HG03378 (cell line): ENCODE measurements at regions not wholly inside any gene's neighbourhood (a gene's known extent, or its start where the extent isn't known, plus 50 kb on each side); places are given as distances from the start of the nearest gene placed in this dataset.

Experiments
- ATAC-seq: cut with Tn5 transposase; IDR thresholded peaks from one replicate; pipeline ENCODE4 v1.9.1; 2021; ENCODE audit warnings: mild to moderate bottlenecking, moderate library complexity; ENCODE audit not compliant: unreplicated experiment

DNA sequence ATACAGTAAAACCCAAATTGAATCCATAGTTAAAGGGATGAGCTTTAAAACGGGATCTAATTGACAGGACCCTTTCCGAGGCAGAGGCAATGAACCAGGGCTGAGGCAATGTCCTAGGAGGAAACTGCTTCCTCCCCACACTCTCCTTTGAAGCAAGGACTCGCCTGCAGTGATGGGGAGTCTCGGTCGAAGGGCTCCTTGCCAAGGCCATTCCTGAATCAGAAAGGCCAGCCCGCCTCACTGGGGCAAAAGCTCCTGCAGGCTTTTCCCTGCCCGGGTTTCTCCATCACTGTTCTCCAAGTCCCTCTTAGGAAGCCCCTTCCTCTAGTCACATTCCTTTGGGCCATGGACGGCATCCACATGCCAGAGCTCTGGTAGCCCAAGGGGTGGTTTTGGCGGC lies 132.0 kb downstream of the RBFOX3 start:
- no peak for ATAC-seq

GRCh38 chr17:79478051-79478461 lies 132.8 kb downstream of the RBFOX3 start:
- no peak for ATAC-seq

DNA sequence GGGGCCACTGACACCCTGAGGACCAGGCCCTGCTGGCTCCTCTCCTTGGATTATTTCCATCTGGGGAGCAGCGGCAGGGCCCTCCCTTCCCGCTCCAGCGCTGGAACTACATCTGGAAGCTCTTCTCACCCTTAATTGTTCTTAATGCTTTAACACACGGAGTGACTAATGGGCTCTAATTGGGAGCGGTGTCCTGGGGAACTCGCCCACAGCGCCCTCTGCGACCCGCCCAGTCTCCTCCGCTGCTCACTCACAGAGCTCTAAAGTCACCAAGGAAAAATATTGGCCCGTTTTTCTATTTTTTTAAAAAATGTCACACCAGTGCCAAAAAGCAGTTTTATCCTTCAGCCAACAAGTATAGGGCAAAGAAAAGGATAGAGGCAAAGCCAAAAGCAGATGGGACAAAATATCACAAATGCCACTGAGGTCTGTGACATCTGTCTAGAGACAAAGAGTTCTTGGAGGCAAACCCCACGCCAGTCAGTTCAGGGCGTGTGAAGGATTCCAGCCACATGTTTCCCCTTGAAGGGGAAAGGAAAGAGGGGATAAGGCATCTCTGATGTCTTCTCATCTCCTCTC lies 134.7 kb downstream of the RBFOX3 start:
- no peak for ATAC-seq

- no peak for ATAC-seq
These were observed 136.9 kb downstream of the RBFOX3 start for GRCh38 chr17:79473876-79474440.

- no peak for ATAC-seq
These were observed 137.6 kb downstream of the RBFOX3 start for GRCh38 chr17:79473111-79473875.

DNA sequence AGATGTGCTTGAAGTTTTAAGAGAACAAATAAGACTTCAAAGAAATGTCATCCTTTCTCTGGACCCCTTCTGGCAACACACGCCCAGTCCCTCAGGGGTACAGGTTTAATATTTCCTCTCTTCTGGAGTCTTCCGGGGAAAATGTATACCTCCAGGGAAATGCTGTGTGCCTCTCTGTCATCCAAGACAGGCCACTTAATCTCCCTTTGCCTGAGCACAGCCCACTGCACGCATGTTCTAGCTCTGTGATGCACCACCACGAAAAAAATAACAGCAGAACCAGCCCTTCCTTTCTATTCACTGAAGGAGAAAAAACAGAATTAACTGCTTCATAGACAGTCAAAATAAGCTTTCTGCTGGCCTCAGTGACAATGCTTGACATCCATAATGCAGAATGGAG lies 140.1 kb downstream of the RBFOX3 start:
- ATAC-seq, result no peak

DNA sequence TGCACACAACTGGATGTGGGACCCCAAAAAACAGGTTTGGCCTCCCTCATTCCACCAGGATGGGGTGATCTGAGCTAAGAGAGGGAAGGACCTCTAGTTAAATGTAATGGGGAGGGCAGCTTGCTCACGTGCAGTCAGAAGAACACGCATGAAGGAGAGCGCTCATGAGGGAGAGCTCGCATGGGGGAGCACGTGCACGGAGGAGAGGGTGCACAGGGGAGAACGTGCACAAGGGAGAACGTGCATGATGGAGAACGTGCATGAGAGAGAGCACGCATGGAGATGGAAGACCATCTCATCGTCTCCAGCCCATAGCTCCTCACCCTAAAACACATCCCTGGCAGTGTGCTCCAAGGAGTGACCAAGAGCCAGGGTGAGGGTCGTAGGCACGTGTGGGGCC lies 141.2 kb downstream of the RBFOX3 start:
- ATAC-seq, result no peak

- no peak for ATAC-seq
These were observed 142.5 kb downstream of the RBFOX3 start for GRCh38 chr17:79468183-79468944.

GRCh38 chr17:79466562-79467350 lies 144.1 kb downstream of the RBFOX3 start:
- no peak for ATAC-seq

DNA sequence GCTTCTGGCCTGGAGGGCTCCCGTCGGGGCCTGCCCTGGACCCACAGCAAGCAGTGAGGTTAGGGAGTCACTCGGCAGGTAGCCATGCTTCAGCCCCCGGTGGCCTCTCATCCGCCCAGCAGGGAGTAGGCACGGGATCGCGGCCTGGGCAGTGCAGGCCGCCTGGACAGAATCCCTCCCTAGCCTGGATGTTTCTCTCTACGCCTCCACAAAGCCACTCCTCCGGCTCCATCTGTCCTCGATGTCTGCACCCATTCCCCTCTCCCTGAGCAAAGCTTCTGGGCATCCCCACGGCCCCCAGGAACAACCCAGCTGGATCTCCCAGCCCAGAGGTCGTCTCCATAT lies 145.2 kb downstream of the RBFOX3 start:
- no peak for ATAC-seq

- no peak for ATAC-seq
These were observed 145.7 kb downstream of the RBFOX3 start for GRCh38 chr17:79465011-79465680.

DNA sequence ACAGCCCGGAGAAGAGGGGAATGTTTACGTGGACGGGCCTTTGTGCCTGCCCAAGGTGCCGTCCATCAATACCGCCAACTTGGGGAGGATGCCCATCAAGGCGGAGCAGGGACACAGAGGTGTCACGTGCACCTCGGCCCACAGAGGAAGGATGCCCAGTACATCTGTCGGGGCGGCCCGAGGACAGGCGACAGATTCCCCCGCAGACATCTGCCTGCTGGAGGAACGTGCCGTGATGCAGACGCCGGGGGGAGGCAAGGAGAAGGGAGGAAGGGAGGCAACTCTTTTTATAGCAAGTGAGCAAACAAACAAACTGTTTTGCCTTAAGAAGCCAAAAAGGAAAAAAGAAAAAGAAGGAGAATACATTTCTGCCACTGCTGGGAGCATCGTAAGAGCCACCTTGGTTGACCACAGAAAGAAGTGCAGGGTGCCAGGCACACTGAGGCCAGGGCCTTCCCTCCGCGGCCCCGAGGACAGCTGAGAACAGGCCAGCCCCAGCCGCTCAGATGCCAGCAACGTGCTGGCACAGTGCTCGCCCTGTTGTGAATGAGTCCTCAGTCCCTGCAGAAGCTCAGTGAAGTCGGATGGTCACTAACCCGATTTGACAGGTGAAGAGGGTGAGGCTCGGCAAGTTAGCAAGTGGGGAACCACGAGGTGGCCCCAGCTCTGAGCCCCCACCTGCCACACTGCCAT lies 146.4 kb downstream of the RBFOX3 start:
- ATAC-seq, result no peak

DNA sequence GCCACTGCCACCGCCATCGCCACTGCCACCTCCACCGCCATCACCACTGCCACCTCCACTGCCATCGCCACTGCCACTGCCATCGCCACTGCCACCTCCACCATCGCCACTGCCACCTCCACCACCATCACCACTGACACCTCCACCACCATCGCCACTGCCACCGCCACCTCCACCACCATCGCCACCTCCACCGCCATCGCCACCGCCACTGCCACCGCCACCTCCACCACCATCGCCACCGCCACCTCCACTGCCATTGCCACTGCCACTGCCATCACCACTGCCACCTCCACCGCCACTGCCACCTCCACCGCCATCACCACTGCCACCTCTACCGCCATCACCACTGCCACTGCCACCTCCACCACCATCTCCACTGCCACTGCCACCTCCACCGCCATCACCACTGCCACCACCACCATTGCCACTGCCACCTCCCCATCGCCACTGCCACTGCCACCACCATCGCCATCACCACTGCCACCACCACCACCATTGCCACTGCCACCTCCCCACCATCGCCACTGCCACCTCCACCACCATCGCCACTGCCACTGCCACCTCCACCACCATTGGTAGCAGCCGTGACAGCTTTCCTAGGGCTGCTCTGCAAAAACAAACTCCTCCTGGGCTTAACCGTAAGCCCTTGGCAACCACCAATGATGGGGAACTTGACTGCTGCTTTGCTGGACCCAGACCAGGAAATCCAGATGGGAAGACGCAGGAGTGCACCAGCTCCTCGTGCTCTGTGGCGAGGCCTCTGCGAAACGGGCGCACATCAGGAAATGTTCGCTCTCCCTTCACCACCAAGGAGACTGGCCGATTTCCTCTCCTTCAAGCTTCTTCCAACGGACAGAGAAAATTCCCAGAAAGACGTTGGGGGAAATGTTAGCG lies 147.2 kb downstream of the RBFOX3 start:
- ATAC-seq, result no peak

DNA sequence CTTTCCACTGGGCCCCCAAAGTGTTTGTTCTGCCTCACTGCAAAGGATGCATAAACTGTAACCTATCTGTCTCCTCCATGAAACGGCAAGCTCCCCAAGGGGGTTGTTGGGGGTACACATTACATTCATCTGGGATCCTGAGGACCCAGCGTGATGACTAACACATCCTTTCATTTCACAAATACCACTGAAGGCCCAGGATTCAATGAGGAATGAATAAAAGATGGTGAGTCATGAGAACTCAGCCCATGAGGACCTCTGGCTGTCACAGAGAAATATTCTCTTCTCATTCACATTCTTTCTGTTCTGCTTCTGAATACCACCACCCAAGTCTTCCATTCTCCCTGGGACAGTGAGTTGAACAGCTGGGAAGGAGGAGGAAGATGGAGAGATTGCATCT lies 149.8 kb downstream of the RBFOX3 start:
- no peak for ATAC-seq

DNA sequence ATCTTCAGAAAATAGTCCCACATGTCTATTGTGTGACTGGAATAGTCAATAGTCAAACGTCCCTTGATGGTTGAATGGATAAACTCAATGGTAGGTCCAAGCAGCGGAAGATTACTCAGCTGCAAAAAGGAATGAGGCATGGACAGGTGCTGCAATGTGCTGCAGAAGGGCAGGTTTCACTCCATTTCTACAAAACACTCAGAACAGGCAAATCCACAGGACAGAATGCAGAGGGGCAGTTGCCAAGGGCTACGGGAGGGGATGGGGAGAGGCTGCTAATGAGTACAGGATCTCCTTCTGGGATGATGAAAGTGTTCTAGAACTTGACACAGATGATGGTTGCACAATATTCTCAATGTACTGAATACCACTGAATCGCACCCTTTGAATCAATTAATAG lies 151.0 kb downstream of the RBFOX3 start:
- ATAC-seq, result no peak

- ATAC-seq, result no peak
These were observed 151.7 kb downstream of the RBFOX3 start for GRCh38 chr17:79459003-79459655.

GRCh38 chr17:79458356-79458755 lies 152.5 kb downstream of the RBFOX3 start:
- ATAC-seq, result no peak

GRCh38 chr17:79457889-79458288 lies 153.0 kb downstream of the RBFOX3 start:
- ATAC-seq, result no peak
